ENCODE measurements at regions not wholly inside any gene's neighbourhood (a gene's known extent, or its start where the extent isn't known, plus 50 kb on each side); places are given as distances from the start of the nearest gene placed in this dataset.

DNA sequence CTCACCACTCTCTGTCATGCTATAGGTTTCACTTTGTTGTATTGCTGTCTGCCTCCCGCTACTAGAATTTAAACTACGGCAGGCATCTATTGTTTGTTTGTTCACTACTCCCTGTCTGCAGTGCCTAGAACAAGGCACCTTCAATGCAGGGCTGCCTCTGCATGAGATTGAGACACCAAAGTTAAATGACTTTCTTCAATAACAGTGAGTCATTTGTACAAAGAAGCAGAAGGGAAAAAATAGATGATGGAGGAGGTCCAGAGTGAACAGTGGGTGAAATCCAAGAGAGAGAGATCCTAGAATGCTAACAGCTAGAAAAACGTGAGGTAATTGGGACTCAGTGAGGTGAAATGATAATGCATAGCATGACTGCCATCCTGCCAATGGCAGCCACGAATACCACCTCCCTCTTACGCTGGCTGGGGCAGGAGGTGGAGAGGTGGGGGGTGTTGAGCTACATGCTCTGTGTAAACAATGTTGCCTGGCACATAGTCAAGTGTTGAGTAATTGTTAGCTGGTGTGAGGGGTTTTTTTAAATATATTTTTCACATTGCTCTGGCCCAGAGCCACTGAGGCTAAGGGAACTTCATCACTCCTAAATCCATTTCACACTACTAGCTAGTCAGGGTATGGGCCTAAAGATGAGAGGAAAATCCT, 367.6 kb downstream of the RPS29 start:
- no peak for TF ChIP-seq POLR2A (IDR thresholded peaks at IDR 0.05)
- TF ChIP-seq, protein P1, sequence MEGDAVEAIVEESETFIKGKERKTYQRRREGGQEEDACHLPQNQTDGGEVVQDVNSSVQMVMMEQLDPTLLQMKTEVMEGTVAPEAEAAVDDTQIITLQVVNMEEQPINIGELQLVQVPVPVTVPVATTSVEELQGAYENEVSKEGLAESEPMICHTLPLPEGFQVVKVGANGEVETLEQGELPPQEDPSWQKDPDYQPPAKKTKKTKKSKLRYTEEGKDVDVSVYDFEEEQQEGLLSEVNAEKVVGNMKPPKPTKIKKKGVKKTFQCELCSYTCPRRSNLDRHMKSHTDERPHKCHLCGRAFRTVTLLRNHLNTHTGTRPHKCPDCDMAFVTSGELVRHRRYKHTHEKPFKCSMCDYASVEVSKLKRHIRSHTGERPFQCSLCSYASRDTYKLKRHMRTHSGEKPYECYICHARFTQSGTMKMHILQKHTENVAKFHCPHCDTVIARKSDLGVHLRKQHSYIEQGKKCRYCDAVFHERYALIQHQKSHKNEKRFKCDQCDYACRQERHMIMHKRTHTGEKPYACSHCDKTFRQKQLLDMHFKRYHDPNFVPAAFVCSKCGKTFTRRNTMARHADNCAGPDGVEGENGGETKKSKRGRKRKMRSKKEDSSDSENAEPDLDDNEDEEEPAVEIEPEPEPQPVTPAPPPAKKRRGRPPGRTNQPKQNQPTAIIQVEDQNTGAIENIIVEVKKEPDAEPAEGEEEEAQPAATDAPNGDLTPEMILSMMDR (IDR thresholded peaks at IDR 0.05) = no peak
- DNase-seq = peak in 1 of 2 donors; percentile 15
- intact Hi-C loops (cut with DNase I; ENCODE audit: low total_unique reads) = no loop called here
- no peaks in the 10 kb centered on the region for H3K4me1 ChIP-seq
- no peak overlapping the region for H3K27ac ChIP-seq
- no peaks in the 10 kb centered on the region for H3K36me3 ChIP-seq
- no peak overlapping the region for H3K4me3 ChIP-seq
- H3K27me3 ChIP-seq = peaks cover 0 to 4% of the 10 kb centered on the region in 2 donors
- H3K9me3 ChIP-seq = no peaks in the 10 kb centered on the region

DNA sequence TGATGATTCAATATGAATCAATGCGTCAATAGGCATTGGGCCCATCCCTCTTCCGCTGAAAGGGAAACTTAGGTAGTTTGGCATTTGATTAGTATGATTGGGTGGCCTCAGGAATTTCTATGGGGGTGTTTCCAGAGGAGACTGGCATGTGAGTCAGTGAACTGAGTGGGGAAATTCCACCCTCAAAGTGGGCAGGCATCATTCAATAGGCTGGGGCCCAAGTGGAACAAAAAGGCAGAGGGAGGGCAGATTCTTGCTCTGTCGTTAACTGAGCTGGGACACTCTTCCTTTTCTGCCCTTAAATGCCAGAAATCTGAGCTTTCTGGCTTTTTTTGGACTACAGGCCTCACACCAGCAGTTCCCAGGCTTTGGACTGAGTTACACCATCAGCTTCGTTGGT, 373.5 kb downstream of the RPS29 start:
- H3K9me3 ChIP-seq = no peaks in the 10 kb centered on the region
- H3K36me3 ChIP-seq = no peaks in the 10 kb centered on the region
- TF ChIP-seq POLR2A (IDR thresholded peaks at IDR 0.05) = no peak
- TF ChIP-seq, protein P1 (IDR thresholded peaks at IDR 0.05) = no peak
- H3K27me3 ChIP-seq = peaks cover 0 to 4% of the 10 kb centered on the region in 2 donors
- H3K4me1 ChIP-seq = no peaks in the 10 kb centered on the region
- H3K4me3 ChIP-seq = no peak overlapping the region
- no peak for DNase-seq
- intact Hi-C loops (cut with DNase I; ENCODE audit: low total_unique reads) = no loop called here
- H3K27ac ChIP-seq = no peak overlapping the region

DNA sequence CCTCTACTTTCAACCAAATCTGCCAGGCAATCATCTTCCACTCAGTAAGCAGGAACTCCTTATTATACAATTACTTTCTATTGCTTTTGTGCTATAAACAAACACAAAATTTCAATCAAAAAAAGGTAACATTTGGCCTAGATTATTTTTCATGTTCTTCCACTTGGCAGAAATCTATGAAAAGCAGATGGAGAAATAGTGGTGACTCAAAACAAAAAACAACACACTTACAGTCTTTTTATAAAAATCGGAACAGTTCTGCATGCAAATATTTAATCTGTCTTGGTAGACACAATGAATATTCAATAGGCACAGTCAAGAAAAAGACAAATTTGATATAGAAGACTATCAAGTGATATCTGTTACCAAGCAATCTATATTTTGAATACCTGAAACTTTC, 376.8 kb downstream of the RPS29 start:
- no peaks in the 10 kb centered on the region for H3K36me3 ChIP-seq
- no peak overlapping the region for H3K4me3 ChIP-seq
- H3K4me1 ChIP-seq = no peaks in the 10 kb centered on the region
- no peak overlapping the region for H3K27ac ChIP-seq
- TF ChIP-seq, protein P1 (IDR thresholded peaks at IDR 0.05) = no peak
- TF ChIP-seq POLR2A (IDR thresholded peaks at IDR 0.05) = no peak
- H3K9me3 ChIP-seq = no peaks in the 10 kb centered on the region
- DNase-seq = no peak
- intact Hi-C loops (cut with DNase I; ENCODE audit: low total_unique reads) = no loop called here
- H3K27me3 ChIP-seq = peaks cover 0 to 4% of the 10 kb centered on the region in 2 donors

DNA sequence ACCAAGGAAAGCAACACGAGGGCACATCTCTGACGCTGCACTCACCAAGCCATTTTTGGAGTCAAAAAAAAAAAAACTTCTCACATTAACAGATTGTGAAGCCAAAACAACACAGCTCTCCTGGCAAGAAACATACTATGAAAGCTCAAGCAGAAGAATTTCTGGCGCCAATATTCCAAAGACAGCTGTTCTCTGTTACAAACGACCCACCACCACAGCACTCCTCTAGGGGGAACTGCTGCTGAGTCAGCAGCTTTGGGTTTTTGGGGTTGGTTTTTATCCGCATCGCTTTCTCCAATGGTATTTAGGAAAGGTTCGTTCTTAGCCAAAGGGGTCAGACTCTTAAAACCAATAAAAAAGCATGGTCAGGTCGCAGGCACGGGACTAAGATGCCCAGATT, 379.4 kb downstream of the RPS29 start:
- DNase-seq = no peak
- no peaks in the 10 kb centered on the region for H3K9me3 ChIP-seq
- H3K36me3 ChIP-seq = no peaks in the 10 kb centered on the region
- TF ChIP-seq, protein P1 (IDR thresholded peaks at IDR 0.05) = no peak
- TF ChIP-seq POLR2A (IDR thresholded peaks at IDR 0.05) = no peak
- H3K4me1 ChIP-seq = no peaks in the 10 kb centered on the region
- no peak overlapping the region for H3K4me3 ChIP-seq
- H3K27me3 ChIP-seq = no peaks in the 10 kb centered on the region
- no peak overlapping the region for H3K27ac ChIP-seq
- intact Hi-C loops (cut with DNase I; ENCODE audit: low total_unique reads) = no loop called here

DNA sequence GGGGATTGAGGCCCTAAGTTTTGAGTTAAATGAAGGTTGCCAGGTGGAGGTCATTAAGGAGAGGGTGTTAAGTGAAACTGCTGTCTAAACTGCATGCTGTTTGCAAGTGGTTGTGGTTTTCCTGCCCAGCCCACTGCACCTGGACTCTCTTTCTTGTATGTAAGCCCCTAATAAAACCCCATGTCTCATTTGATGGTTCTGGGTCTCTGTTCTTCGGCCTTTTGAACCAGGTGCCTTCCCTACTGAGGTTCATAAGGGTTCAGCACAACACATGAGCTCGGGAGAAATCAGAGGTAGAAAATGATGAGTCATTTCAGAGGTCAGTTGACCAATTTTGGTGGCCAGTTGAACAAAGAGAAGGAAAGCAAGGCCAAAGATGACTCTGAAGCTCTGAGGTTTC, 382.5 kb downstream of the RPS29 start:
- no peaks in the 10 kb centered on the region for H3K9me3 ChIP-seq
- H3K27me3 ChIP-seq = no peaks in the 10 kb centered on the region
- DNase-seq = no peak
- no peak for TF ChIP-seq POLR2A (IDR thresholded peaks at IDR 0.05)
- TF ChIP-seq, protein P1 (IDR thresholded peaks at IDR 0.05) = no peak
- H3K4me1 ChIP-seq = no peaks in the 10 kb centered on the region
- H3K4me3 ChIP-seq = no peak overlapping the region
- H3K36me3 ChIP-seq = no peaks in the 10 kb centered on the region
- intact Hi-C loops (cut with DNase I; ENCODE audit: low total_unique reads) = no loop called here
- H3K27ac ChIP-seq = no peak overlapping the region

Data from uterus (tissue), 3 donors.